NCI-H82 treated with DMSO at 0.1 percent for 48 hours (cell line): ENCODE measurements at regions not wholly inside any gene's neighbourhood (a gene's known extent, or its start where the extent isn't known, plus 50 kb on each side); places are given as distances from the start of the nearest gene placed in this dataset.
A peak's percentile ranks its signal among the peaks of the same experiment; 100 is the strongest.
"Not testable (repeated sequence)": the region's sequence is repeated elsewhere in the genome, so short reads cannot be mapped to it uniquely, and the experiment has no call there.

Experiments used
- DNase-seq: peaks from one replicate; lab custom pipeline; 2025; ENCODE audit not compliant: unreplicated experiment; lab: John Stamatoyannopoulos, UW

DNA sequence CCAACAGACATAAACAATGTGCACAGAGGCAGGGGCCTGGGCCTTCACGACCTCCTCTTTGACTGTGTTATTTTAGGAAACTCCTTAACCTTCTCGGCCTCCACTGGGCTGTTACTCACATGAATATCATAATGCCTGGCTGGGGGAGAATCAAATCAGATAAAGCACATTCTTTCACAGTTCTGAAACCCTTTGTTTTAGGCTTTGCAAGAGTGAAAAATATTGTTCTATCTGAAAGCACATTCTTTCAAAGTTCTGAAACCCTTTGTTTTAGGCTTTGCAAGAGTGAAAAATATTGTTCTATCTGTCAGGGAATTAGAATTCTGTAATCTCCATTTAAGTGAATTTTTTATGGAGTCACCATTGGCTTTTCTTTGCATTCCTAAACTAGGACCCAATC is 50.7 kb upstream of the SYNDIG1 start:
- no peak for DNase-seq

DNA sequence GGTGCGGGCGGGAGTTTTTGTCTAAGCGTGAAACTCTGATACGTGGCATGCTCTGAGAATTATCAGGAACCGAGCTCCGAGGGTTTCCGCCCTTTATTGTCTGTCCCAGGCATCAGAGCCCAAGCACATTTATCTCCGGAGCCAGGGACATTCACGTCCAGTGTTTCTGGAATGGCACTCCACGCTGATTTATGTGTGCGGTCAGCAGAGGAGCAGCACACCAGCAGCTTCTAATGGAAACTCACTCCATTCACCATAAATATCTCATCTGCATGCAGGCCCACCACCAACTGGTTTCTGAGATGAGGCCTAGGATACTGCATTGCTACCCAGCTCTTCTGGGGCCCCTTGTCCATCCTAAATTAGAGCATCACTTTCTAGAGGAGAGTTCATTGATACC is 51.9 kb upstream of the SYNDIG1 start:
- DNase-seq = no peak

- not testable (repeated sequence) for DNase-seq
Observed at GRCh38 chr20:24415444-24415843, 54.0 kb upstream of the SYNDIG1 start.

DNA sequence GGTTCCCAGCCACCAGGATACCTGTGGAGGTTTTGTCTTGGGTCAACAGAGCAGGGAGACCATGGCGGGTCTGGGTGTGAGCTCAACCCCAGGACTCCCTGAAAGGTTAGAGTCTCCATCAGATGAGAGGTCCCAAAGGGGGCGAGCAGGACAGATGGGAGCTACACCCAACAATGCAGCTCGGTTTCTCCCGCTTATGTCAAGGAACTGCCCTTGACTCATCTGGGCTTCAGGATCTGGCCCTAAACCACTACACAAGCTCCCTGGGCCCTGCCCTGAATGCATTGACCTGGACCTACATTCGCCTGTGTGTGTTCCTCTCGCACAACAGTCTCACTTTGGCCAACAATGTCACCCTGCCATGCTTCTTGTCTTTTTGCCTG is 57.6 kb upstream of the SYNDIG1 start:
- no peak for DNase-seq

DNA sequence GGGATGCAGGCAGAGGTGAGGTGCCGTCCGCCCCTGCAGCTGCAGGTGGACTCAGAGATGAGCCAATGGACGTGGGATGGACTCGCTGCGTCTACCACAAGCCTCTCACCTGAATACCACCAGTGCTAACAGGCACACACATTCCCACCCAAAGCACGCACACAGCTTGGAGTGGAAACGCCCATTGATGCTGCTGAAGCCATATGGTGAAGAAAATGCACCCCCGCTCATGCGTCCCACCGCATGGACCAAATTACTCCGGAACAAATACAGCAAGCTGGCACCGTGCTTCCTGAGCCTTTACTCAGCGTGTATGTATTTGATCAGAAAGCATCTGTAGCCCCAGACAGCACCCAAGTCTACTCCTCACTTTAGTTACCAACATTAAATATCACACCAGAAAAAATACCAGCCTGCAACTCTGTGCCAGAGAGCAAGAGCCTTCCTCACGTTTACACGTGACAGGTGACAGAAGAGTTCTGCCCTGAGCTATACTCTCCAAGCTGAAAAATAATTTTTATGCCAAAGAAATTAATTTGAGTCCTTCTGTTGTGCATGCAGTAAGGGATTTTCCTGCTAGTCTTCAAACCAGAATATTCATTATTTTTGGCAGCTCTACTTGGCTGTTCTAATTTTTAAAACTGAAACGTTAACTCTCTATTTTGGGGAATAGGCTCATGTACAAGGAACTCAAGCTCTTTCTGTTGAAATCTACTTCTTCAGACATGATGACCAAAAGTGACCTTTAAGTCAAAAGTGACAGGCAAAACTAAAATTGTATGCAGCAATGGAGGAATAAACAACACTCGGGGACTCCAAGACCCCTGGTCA is 58.2 kb upstream of the SYNDIG1 start:
- DNase-seq = no peak

DNA sequence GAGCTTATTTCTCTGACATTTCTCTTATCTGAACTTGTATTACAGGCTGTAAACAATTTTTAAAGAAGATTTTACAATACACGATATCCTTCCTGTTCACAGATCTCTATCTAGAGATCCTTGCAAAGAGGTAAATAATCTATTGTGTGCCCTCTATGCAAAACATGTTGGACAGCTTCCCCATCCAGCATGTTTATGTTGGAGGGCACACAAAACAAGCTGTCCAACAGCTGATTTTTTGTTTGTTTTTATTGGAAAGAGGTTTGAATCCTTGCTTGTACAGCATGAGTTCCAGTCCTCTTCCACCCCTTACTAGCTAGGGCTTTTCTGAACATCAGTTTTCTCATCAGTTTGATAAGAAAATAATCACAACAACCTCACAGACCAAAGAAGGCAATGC is 62.3 kb upstream of the SYNDIG1 start:
- no peak for DNase-seq

- no peak for DNase-seq
Observed at GRCh38 chr20:24406750-24407149, 62.7 kb upstream of the SYNDIG1 start.

- DNase-seq = no peak
Observed at GRCh38 chr20:24406251-24406650, 63.2 kb upstream of the SYNDIG1 start.

GRCh38 chr20:24405810-24406209 is 63.6 kb upstream of the SYNDIG1 start:
- no peak for DNase-seq

- DNase-seq = no peak
Observed at GRCh38 chr20:24403406-24403805, 66.0 kb upstream of the SYNDIG1 start.

- no peak for DNase-seq
Observed at GRCh38 chr20:24402188-24402587, 67.2 kb upstream of the SYNDIG1 start.

- no peak for DNase-seq
Observed at GRCh38 chr20:24395151-24395550, 74.3 kb upstream of the SYNDIG1 start.

- no peak for DNase-seq
Observed at GRCh38 chr20:24393903-24394302, 75.5 kb upstream of the SYNDIG1 start.

GRCh38 chr20:24392612-24393011 is 76.8 kb upstream of the SYNDIG1 start:
- DNase-seq = no peak

GRCh38 chr20:24389686-24390085 is 79.7 kb upstream of the SYNDIG1 start:
- no peak for DNase-seq

GRCh38 chr20:24388828-24389380 is 80.5 kb upstream of the SYNDIG1 start:
- no peak for DNase-seq

DNA sequence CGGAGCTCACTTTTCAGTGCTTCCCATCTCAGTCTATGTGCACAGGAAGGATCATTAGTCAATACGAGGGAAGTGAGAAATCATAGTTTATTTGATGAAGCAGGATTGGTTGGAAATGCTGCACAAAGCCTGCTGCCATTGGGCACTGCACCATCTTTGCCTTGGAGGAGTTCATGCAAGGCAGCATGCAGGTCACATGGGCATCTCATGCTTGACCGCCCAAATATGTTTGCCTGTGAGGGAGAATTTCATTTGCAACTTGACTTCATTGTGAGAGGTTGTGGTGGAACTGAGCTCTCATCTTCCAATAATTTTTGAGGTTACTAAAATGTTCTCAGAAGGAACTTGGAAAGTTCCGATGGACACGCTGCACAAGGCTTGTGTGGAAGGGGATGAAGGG is 83.9 kb upstream of the SYNDIG1 start:
- DNase-seq = no peak

DNA sequence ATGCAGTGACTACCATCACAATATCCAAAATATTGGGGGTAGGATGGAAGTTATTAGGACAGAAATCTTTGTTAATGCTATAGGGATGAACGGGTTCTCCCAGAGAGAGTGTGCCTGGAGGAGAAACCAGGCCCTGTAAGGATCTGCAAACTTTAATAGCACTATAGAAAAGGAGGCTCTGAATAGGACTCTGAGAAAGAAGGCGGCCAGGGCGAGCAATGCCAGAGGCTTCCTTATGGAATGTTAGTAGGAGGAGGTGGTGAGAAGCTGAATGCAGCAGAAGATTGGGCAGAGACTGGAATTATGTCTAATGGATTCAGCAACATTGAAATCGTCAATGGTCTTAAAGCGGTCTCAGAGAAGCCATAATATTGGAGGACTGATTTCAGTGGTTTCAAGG is 84.6 kb upstream of the SYNDIG1 start:
- no peak for DNase-seq

GRCh38 chr20:24382743-24383142 is 86.7 kb upstream of the SYNDIG1 start:
- DNase-seq = peak; percentile 98

GRCh38 chr20:24382331-24382730 is 87.1 kb upstream of the SYNDIG1 start:
- peak; percentile 47 for DNase-seq

GRCh38 chr20:24381886-24382285 is 87.5 kb upstream of the SYNDIG1 start:
- DNase-seq = peak; percentile 51

DNA sequence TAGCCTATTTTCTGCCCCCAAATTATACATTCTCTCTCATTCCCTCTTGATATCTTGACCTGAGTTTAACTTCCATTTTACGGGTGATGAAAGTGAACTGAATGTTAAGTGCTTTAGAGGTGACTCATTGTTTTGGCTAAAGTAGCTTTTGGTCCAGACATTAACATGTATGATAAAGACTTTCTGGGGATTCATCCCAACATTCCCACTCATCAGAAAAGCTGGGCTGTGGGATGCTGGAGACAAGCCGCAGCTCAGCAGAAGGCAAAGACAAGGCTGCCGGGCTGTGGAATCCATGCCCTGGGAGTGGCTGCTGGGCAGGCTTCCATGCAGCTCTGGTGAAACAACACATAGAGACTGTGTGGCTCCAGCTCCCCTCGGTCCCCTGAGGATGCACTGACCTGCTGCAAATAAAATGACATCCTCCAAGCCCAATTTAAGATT is 89.9 kb upstream of the SYNDIG1 start:
- no peak for DNase-seq
